WI38 (cell line): ENCODE measurements at regions not wholly inside any gene's neighbourhood (a gene's known extent, or its start where the extent isn't known, plus 50 kb on each side); places are given as distances from the start of the nearest gene placed in this dataset.

Source experiments
- H3K4me3 ChIP-seq: 2 replicates; pipeline ENCODE4 v1.5.1; 2011; ENCODE audit warnings: low read depth, mild to moderate bottlenecking, control low read depth, low read length
- TF ChIP-seq, protein P1 (sequence below): IDR thresholded peaks from 2 replicates; pipeline ENCODE4 v1.5.1; 2012; ENCODE audit warnings: low read depth, mild to moderate bottlenecking, control low read depth, low read length

DNA sequence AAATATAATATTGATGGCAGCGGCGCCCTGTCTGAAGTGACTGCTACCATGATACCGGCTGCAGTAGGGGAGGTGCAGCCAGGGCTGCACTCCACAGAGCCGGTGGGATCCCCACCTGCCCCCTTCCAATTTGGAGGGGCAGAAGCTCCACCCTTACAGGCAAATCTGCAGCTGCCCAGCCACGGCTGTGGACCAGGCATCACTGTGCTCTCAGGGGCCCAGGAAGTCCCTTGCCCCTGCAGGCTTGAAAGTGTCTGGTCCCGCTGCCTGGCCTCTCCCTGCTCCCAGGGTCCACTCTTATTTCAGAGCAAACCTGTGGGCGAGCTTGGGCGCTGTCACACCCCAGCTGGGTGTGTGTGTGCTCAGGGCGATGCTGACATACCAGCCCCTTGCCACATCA is 172.7 kb upstream of the SMIM30 start:
- TF ChIP-seq, protein P1, sequence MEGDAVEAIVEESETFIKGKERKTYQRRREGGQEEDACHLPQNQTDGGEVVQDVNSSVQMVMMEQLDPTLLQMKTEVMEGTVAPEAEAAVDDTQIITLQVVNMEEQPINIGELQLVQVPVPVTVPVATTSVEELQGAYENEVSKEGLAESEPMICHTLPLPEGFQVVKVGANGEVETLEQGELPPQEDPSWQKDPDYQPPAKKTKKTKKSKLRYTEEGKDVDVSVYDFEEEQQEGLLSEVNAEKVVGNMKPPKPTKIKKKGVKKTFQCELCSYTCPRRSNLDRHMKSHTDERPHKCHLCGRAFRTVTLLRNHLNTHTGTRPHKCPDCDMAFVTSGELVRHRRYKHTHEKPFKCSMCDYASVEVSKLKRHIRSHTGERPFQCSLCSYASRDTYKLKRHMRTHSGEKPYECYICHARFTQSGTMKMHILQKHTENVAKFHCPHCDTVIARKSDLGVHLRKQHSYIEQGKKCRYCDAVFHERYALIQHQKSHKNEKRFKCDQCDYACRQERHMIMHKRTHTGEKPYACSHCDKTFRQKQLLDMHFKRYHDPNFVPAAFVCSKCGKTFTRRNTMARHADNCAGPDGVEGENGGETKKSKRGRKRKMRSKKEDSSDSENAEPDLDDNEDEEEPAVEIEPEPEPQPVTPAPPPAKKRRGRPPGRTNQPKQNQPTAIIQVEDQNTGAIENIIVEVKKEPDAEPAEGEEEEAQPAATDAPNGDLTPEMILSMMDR = no peak

DNA sequence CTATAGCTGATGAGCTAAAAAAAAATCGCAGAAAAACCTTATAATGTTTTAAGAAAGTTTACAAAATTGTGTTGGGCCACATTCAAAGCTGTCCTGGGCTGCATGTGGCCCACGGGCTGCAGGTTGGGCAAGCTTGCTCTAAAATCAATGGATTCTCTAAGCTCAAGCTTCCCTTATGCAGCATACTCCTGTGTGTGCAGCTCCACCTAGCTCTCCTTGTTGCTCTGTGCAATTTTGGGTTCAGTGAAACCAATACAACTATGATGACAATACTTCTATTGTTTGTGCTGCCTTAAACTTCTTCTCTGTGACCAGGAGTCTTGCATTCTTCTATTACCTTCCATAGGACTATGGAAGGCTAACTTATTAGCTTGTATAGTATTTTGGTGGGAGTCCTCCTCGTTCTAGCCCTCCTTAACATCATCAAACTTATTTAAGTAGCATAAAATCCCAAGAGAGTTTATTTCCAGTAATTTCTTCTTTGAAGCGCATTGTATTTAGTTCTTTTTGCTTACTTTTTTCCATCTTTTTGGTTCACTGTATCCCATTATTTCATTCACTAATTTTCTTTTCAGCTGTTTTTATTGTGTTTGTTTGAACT is 170.9 kb upstream of the SMIM30 start:
- TF ChIP-seq, protein P1 = peak; percentile 52

More for the DNA sequence above, 172.7 kb upstream of the SMIM30 start:
- no peak overlapping the region for H3K4me3 ChIP-seq

DNA sequence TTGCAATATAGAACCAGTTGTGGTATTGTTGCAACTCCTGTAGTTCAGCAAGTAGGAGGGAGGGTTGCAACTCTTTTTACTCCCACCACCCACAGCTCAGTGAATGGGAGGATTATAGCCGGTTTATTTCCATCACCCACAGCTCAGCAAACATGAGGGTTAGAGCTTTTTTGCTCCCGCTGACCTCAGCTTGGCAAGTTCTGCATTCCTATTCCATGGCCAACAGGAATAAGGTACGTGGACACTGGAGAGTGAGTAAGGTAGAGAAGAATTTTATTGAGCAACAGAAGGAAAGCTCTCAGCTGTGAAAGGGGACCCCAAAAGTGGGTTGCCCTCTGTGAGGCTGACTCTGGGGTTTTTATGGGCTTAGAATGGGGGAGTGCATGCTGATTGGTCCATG is 167.1 kb upstream of the SMIM30 start:
- no peak overlapping the region for H3K4me3 ChIP-seq
- TF ChIP-seq, protein P1 = no peak

More for the DNA sequence above, 170.9 kb upstream of the SMIM30 start:
- no peak overlapping the region for H3K4me3 ChIP-seq

DNA sequence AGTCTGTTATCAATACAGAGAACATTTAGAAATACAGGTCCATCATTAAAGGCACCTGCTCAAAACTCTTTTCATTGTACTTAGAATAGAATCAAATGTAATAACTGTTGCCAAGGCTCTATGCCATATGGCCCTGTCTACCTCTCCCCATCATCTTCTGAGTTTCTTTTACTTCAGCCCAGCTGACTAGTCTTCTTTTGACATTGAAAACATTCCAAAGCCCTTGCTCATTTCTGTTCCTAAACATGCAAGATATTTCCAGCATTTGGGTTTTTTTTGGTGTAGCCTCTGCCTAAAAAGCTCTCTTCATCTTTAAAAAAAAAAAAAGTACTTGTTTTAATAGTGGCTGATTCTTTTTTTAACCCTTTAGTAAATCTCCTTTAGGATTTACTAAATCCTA is 165.5 kb upstream of the SMIM30 start:
- H3K4me3 ChIP-seq = no peak overlapping the region
- TF ChIP-seq, protein P1 = no peak

DNA sequence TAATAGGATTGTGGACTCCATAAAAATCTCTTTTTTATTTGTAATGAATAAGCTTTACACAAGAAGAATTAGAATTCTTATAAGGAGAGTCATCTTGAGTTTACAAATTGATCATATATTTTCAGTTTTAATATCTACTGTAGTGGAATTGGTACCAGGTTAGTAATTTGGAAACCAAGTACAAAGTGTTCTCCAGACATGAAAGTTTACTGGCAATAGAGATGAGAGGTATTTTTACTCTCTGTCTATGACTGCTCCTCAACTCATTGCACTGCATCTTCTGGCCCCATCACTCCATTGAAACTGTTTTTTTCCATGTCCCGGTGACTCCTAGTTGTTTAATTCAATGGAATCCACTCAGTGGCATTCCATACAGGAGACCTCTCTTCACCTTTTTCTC is 164.5 kb upstream of the SMIM30 start:
- no peak overlapping the region for H3K4me3 ChIP-seq
- TF ChIP-seq, protein P1 = no peak

DNA sequence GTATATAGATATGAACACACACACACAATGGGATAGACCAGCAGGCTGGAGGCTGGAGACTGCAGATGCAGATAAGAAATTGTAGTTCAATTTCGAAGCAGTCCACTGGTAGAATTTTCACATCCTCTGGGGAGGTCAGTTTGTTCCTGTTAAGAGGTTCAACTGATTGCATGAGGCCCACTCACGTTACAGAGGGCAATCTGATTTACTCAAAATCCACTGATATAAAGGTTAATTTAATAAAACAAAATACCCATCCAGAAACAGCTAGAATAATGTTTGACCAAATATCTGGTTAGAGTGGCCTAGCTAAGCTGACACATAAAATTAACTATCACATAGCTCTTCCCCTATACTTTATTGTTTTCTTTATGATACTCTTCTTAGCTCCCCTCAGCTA is 162.9 kb upstream of the SMIM30 start:
- no peak overlapping the region for H3K4me3 ChIP-seq
- TF ChIP-seq, protein P1 = no peak

DNA sequence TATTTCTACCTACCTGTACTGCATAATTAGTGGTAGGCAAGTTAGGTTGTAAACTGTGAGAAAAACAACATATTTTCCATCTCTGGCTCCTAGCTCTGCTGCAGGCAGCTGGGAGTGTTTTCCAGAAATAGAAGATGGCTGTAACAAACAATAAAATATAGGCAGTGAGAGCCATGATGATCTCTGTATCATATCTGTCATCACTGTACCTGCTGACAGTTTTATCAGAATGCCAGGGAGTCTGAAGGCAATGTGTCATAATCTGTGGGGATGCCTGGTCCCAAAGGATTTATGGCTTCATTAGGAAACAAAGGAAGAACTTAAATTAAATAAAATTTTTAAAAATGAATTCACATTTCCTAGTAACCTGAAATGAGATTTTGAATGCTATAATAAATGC is 160.9 kb upstream of the SMIM30 start:
- H3K4me3 ChIP-seq = no peak overlapping the region
- TF ChIP-seq, protein P1 = no peak
